ENCODE measurements at regions not wholly inside any gene's neighbourhood (a gene's known extent, or its start where the extent isn't known, plus 50 kb on each side); places are given as distances from the start of the nearest gene placed in this dataset.

- H3F3A ChIP-seq (ENCODE audit: control insufficient read depth, insufficient read depth): no peaks in the 10 kb centered on the region
- H3K9me2 ChIP-seq (replicated peaks; ENCODE audit: control insufficient read depth, low read length): no peaks in the 10 kb centered on the region
- no peaks in the 10 kb centered on the region for H3K9me3 ChIP-seq (ENCODE audit: control insufficient read depth, insufficient read depth, low read length)
- H3K4me1 ChIP-seq (ENCODE audit: control insufficient read depth, low read length): no peaks in the 10 kb centered on the region
- no peaks in the 10 kb centered on the region for H3K27me3 ChIP-seq (ENCODE audit: control insufficient read depth, low read length)
- H3K36me3 ChIP-seq (ENCODE audit: control insufficient read depth, low read length): no peaks in the 10 kb centered on the region
- no peak overlapping the region for H3K27ac ChIP-seq (ENCODE audit: low read depth, low read length)
- no peak overlapping the region for H3K4me2 ChIP-seq (ENCODE audit: low read length)
- H3K79me2 ChIP-seq (ENCODE audit: control insufficient read depth, low read length): no peaks in the 10 kb centered on the region
- TF ChIP-seq, protein P1, sequence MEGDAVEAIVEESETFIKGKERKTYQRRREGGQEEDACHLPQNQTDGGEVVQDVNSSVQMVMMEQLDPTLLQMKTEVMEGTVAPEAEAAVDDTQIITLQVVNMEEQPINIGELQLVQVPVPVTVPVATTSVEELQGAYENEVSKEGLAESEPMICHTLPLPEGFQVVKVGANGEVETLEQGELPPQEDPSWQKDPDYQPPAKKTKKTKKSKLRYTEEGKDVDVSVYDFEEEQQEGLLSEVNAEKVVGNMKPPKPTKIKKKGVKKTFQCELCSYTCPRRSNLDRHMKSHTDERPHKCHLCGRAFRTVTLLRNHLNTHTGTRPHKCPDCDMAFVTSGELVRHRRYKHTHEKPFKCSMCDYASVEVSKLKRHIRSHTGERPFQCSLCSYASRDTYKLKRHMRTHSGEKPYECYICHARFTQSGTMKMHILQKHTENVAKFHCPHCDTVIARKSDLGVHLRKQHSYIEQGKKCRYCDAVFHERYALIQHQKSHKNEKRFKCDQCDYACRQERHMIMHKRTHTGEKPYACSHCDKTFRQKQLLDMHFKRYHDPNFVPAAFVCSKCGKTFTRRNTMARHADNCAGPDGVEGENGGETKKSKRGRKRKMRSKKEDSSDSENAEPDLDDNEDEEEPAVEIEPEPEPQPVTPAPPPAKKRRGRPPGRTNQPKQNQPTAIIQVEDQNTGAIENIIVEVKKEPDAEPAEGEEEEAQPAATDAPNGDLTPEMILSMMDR (IDR thresholded peaks at IDR 0.05; ENCODE audit: low read depth, low read length, poor library complexity, severe bottlenecking): no peak
- TF ChIP-seq EZH2phosphoT487 (IDR thresholded peaks at IDR 0.05; ENCODE audit: borderline replicate concordance, low read length): no peak
- no peak overlapping the region for H3K4me3 ChIP-seq (ENCODE audit: low read length)
- no peaks in the 10 kb centered on the region for H4K20me1 ChIP-seq (ENCODE audit: control insufficient read depth, insufficient read depth, low read depth, low read length)
Observed at GRCh38 chr7:125241548-125241947, 311.9 kb upstream of the POT1 start.

GRCh38 chr7:125222596-125222995 lies 293.0 kb upstream of the POT1 start:
- no peak overlapping the region for H3K27ac ChIP-seq (ENCODE audit: low read depth, low read length)
- H3K4me2 ChIP-seq (ENCODE audit: low read length): no peak overlapping the region
- no peaks in the 10 kb centered on the region for H3K9me2 ChIP-seq (replicated peaks; ENCODE audit: control insufficient read depth, low read length)
- no peaks in the 10 kb centered on the region for H4K20me1 ChIP-seq (ENCODE audit: control insufficient read depth, insufficient read depth, low read depth, low read length)
- TF ChIP-seq EZH2phosphoT487 (IDR thresholded peaks at IDR 0.05; ENCODE audit: borderline replicate concordance, low read length): no peak
- TF ChIP-seq, protein P1 (IDR thresholded peaks at IDR 0.05; ENCODE audit: low read depth, low read length, poor library complexity, severe bottlenecking): no peak
- H3F3A ChIP-seq (ENCODE audit: control insufficient read depth, insufficient read depth): no peaks in the 10 kb centered on the region
- H3K36me3 ChIP-seq (ENCODE audit: control insufficient read depth, low read length): no peaks in the 10 kb centered on the region
- H3K9me3 ChIP-seq (ENCODE audit: control insufficient read depth, insufficient read depth, low read length): no peaks in the 10 kb centered on the region
- H3K79me2 ChIP-seq (ENCODE audit: control insufficient read depth, low read length): no peaks in the 10 kb centered on the region
- H3K4me3 ChIP-seq (ENCODE audit: low read length): no peak overlapping the region
- no peaks in the 10 kb centered on the region for H3K27me3 ChIP-seq (ENCODE audit: control insufficient read depth, low read length)
- H3K4me1 ChIP-seq (ENCODE audit: control insufficient read depth, low read length): no peaks in the 10 kb centered on the region

GRCh38 chr7:125218076-125218475 lies 288.5 kb upstream of the POT1 start:
- TF ChIP-seq, protein P1 (IDR thresholded peaks at IDR 0.05; ENCODE audit: low read depth, low read length, poor library complexity, severe bottlenecking): no peak
- TF ChIP-seq EZH2phosphoT487 (IDR thresholded peaks at IDR 0.05; ENCODE audit: borderline replicate concordance, low read length): no peak

GRCh38 chr7:125201002-125201401 lies 271.4 kb upstream of the POT1 start:
- Histone ChIP-seq H3K9me2 (replicated peaks; ENCODE audit: control insufficient read depth, low read length) (no peaks in the 10 kb centered on the region), H3K27ac (ENCODE audit: low read depth, low read length) (no peak overlapping the region), H3K27me3 (ENCODE audit: control insufficient read depth, low read length) (no peaks in the 10 kb centered on the region), H3K4me2 (ENCODE audit: low read length) (no peak overlapping the region), H4K20me1 (ENCODE audit: control insufficient read depth, insufficient read depth, low read depth, low read length) (no peaks in the 10 kb centered on the region), H3K9me3 (ENCODE audit: control insufficient read depth, insufficient read depth, low read length) (no peaks in the 10 kb centered on the region), H3K4me3 (ENCODE audit: low read length) (no peak overlapping the region), H3K4me1 (ENCODE audit: control insufficient read depth, low read length) (no peaks in the 10 kb centered on the region), H3F3A (ENCODE audit: control insufficient read depth, insufficient read depth) (no peaks in the 10 kb centered on the region), H3K79me2 (ENCODE audit: control insufficient read depth, low read length) (no peaks in the 10 kb centered on the region), H3K36me3 (ENCODE audit: control insufficient read depth, low read length) (no peaks in the 10 kb centered on the region)
- TF ChIP-seq EZH2phosphoT487 (IDR thresholded peaks at IDR 0.05; ENCODE audit: borderline replicate concordance, low read length): no peak
- TF ChIP-seq, protein P1 (IDR thresholded peaks at IDR 0.05; ENCODE audit: low read depth, low read length, poor library complexity, severe bottlenecking): no peak

More at GRCh38 chr7:125218076-125218475, 288.5 kb upstream of the POT1 start:
- Histone ChIP-seq H3K27ac (ENCODE audit: low read depth, low read length) (no peak overlapping the region), H3K9me3 (ENCODE audit: control insufficient read depth, insufficient read depth, low read length) (no peaks in the 10 kb centered on the region), H3F3A (ENCODE audit: control insufficient read depth, insufficient read depth) (no peaks in the 10 kb centered on the region), H3K4me2 (ENCODE audit: low read length) (no peak overlapping the region), H3K27me3 (ENCODE audit: control insufficient read depth, low read length) (no peaks in the 10 kb centered on the region), H4K20me1 (ENCODE audit: control insufficient read depth, insufficient read depth, low read depth, low read length) (no peaks in the 10 kb centered on the region), H3K4me3 (ENCODE audit: low read length) (no peak overlapping the region), H3K4me1 (ENCODE audit: control insufficient read depth, low read length) (no peaks in the 10 kb centered on the region), H3K79me2 (ENCODE audit: control insufficient read depth, low read length) (no peaks in the 10 kb centered on the region), H3K9me2 (replicated peaks; ENCODE audit: control insufficient read depth, low read length) (no peaks in the 10 kb centered on the region), H3K36me3 (ENCODE audit: control insufficient read depth, low read length) (no peaks in the 10 kb centered on the region)

Measured in DOHH2 (cell line).